GM21526 (cell line): ENCODE measurements at regions not wholly inside any gene's neighbourhood (a gene's known extent, or its start where the extent isn't known, plus 50 kb on each side); places are given as distances from the start of the nearest gene placed in this dataset.
A peak's percentile ranks its signal among the peaks of the same experiment; 100 is the strongest.
"Not testable (repeated sequence)": the region's sequence is repeated elsewhere in the genome, so short reads cannot be mapped to it uniquely, and the experiment has no call there.

Experiments used
- ATAC-seq: cut with Tn5 transposase; IDR thresholded peaks from one replicate; pipeline ENCODE4 v1.9.1; 2021; ENCODE audit warnings: moderate library complexity; ENCODE audit not compliant: unreplicated experiment, low FRiP score

GRCh38 chr7:3094701-3095445 lies 51.2 kb upstream of the CARD11 start:
- peak; percentile 53 for ATAC-seq

GRCh38 chr7:3097734-3098133 lies 54.1 kb upstream of the CARD11 start:
- ATAC-seq, result no peak

GRCh38 chr7:3102159-3102558 lies 58.5 kb upstream of the CARD11 start:
- ATAC-seq, result no peak

GRCh38 chr7:3103614-3104398 lies 60.1 kb upstream of the CARD11 start:
- no peak for ATAC-seq

- ATAC-seq, result no peak
These were observed 62.2 kb upstream of the CARD11 start for GRCh38 chr7:3105856-3106255.

- no peak for ATAC-seq
These were observed 62.7 kb upstream of the CARD11 start for GRCh38 chr7:3106361-3106826.

- ATAC-seq, result no peak
These were observed 63.6 kb upstream of the CARD11 start for GRCh38 chr7:3107228-3107763.

GRCh38 chr7:3107889-3108570 lies 64.4 kb upstream of the CARD11 start:
- ATAC-seq, result no peak

- ATAC-seq, result no peak
These were observed 65.7 kb upstream of the CARD11 start for GRCh38 chr7:3109311-3109915.

GRCh38 chr7:3112479-3113134 lies 68.9 kb upstream of the CARD11 start:
- ATAC-seq, result no peak

GRCh38 chr7:3114917-3115316 lies 71.2 kb upstream of the CARD11 start:
- ATAC-seq, result no peak

- ATAC-seq, result no peak
These were observed 73.4 kb upstream of the CARD11 start for GRCh38 chr7:3117081-3117480.

- ATAC-seq, result no peak
These were observed 74.0 kb upstream of the CARD11 start for GRCh38 chr7:3117488-3118231.

GRCh38 chr7:3119352-3119927 lies 75.8 kb upstream of the CARD11 start:
- ATAC-seq, result not testable (repeated sequence)

GRCh38 chr7:3119963-3120362 lies 76.3 kb upstream of the CARD11 start:
- ATAC-seq, result no peak

- ATAC-seq, result no peak
These were observed 76.8 kb upstream of the CARD11 start for GRCh38 chr7:3120513-3120912.

GRCh38 chr7:3128857-3129490 lies 85.3 kb upstream of the CARD11 start:
- ATAC-seq, result no peak

- no peak for ATAC-seq
These were observed 90.2 kb upstream of the CARD11 start for GRCh38 chr7:3133811-3134385.
